HUES6 (cell line): ENCODE measurements at regions not wholly inside any gene's neighbourhood (a gene's known extent, or its start where the extent isn't known, plus 50 kb on each side); places are given as distances from the start of the nearest gene placed in this dataset.
A peak's percentile ranks its signal among the peaks of the same experiment; 100 is the strongest.

Source experiments
- H3K27ac ChIP-seq: 2 replicates; pipeline ENCODE4 v1.7.0; 2013; ENCODE audit warnings: low read depth, mild to moderate bottlenecking, low read length, inconsistent platforms
- H3K27me3 ChIP-seq: 2 replicates; pipeline ENCODE4 v1.6.1; 2013; ENCODE audit warnings: low read length; ENCODE audit not compliant: control insufficient read depth, insufficient read depth
- H3K36me3 ChIP-seq: 2 replicates; pipeline ENCODE4 v1.6.1; 2013; ENCODE audit warnings: low read length; ENCODE audit not compliant: control insufficient read depth, insufficient read depth
- H3K4me1 ChIP-seq: 2 replicates; pipeline ENCODE4 v1.6.1; 2013; ENCODE audit warnings: low read length; ENCODE audit not compliant: control insufficient read depth, insufficient read depth
- H3K4me3 ChIP-seq: 2 replicates; pipeline ENCODE4 v1.5.1; 2013; ENCODE audit warnings: low read depth, low read length
- H3K9ac ChIP-seq: one replicate; pipeline ENCODE4 v1.6.1; 2013; ENCODE audit warnings: mild to moderate bottlenecking, low read length
- H3K9me3 ChIP-seq: 2 replicates; pipeline ENCODE4 v1.6.1; 2013; ENCODE audit warnings: low read depth, low read length; ENCODE audit not compliant: control insufficient read depth, insufficient read depth

- H3K9me3 ChIP-seq: no peaks in the 10 kb centered on the region
- no peak overlapping the region for H3K9ac ChIP-seq
- peaks cover 22% of the 10 kb centered on the region for H3K4me1 ChIP-seq
- no peaks in the 10 kb centered on the region for H3K36me3 ChIP-seq
- no peaks in the 10 kb centered on the region for H3K27me3 ChIP-seq
- no peak overlapping the region for H3K27ac ChIP-seq
- no peak overlapping the region for H3K4me3 ChIP-seq
Observed at GRCh38 chr6:125354649-125355048, 52.9 kb upstream of the HDDC2 start.

DNA sequence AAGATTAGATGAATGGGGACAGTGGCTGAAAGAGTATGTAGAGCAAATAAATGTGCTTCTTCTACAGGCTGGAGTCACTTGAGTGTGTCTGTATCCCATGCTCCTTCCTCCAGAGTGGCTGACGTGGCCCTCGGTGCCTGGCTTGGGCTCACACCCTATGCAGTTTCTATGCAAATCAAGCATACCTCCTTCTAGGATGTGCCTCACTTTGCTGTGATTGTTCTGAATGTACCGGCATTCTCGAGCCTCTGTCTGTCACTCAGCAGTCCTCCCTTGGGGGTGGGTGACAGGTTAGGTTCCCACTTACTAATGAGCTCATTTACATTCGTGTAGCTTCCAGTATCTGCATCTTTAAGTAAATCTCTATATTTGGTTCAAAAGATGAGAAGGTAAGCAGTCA lies 55.1 kb upstream of the HDDC2 start:
- Histone ChIP-seq H3K4me3 (no peak overlapping the region), H3K9me3 (no peaks in the 10 kb centered on the region), H3K36me3 (no peaks in the 10 kb centered on the region), H3K9ac (no peak overlapping the region), H3K27ac (no peak overlapping the region), H3K4me1 (peaks cover 29% of the 10 kb centered on the region), H3K27me3 (peaks cover 2% of the 10 kb centered on the region; the same call in 1 of the 2 replicates)

DNA sequence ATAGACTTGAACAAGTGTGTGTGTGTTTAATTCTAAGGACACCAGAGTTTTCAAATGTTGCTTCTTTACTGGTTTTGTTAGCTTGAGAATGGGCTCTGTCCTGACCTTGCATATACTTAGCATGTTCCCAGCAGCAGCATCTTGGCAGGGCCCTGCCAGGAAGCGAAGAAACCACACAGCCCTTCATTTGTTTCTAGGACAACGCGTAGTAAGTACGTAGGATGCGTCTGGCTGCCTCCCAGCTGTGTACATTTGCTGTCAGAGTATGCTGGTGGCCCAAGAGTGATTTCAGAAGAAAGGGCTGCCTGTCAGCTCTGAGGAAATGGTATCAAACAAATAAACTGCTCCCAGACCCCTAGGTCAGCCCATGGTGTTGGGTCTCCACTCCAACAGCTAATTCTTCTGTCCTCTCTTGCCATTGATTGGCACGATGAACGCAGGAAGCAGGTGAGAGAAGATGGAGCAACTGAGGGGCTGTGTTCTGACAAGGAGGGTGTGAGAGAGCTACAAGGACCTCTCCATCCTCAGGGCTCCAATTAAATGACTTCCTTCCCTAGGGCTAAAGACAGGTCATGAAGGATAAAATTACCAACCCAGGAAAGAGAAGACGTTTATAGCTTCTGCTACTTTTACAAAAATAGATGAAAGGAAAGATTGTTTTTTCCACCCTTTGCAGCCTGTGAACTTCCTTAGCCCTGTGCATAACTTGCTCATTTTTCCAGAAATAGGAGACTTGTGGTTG lies 55.9 kb upstream of the HDDC2 start:
- H3K4me3 ChIP-seq: no peak overlapping the region
- H3K27ac ChIP-seq: no peak overlapping the region
- peaks cover 10% of the 10 kb centered on the region; the same call in 1 of the 2 replicates for H3K27me3 ChIP-seq
- no peaks in the 10 kb centered on the region for H3K36me3 ChIP-seq
- no peaks in the 10 kb centered on the region for H3K9me3 ChIP-seq
- no peak overlapping the region for H3K9ac ChIP-seq
- H3K4me1 ChIP-seq: peaks cover 37% of the 10 kb centered on the region

DNA sequence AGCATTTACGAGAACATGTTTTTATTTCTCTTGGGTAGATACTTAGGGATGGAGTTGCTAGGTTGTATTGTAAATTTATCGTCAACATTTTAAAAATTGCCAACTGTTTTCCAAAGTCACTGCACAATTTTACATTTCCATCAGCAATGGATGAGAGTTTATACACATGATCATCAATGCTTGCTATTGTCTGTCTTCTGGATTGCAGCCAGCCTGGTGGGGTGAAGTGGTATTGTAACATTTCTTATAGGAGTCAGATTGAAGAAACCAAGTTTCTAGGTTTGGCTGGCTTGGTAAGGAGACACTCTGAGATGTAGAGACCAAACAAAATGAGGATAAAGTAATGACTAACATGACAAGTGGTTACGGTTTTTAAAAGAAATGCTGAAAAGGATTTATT lies 57.1 kb upstream of the HDDC2 start:
- H3K9me3 ChIP-seq: no peaks in the 10 kb centered on the region
- H3K36me3 ChIP-seq: no peaks in the 10 kb centered on the region
- no peak overlapping the region for H3K4me3 ChIP-seq
- no peak overlapping the region for H3K27ac ChIP-seq
- H3K4me1 ChIP-seq: peaks cover 42% of the 10 kb centered on the region
- no peak overlapping the region for H3K9ac ChIP-seq
- peaks cover 12% of the 10 kb centered on the region; the same call in 1 of the 2 replicates for H3K27me3 ChIP-seq

- no peak overlapping the region for H3K27ac ChIP-seq
- no peaks in the 10 kb centered on the region for H3K9me3 ChIP-seq
- no peak overlapping the region for H3K4me3 ChIP-seq
- no peak overlapping the region for H3K9ac ChIP-seq
- H3K4me1 ChIP-seq: peaks cover 30% of the 10 kb centered on the region
- peaks cover 24% of the 10 kb centered on the region; the same call in 1 of the 2 replicates for H3K27me3 ChIP-seq
- H3K36me3 ChIP-seq: no peaks in the 10 kb centered on the region
Observed at GRCh38 chr6:125361868-125362267, 60.1 kb upstream of the HDDC2 start.

GRCh38 chr6:125363039-125363823 lies 61.5 kb upstream of the HDDC2 start:
- H3K4me1 ChIP-seq: peaks cover 24% of the 10 kb centered on the region
- H3K4me3 ChIP-seq: peak overlapping the region; percentile 66
- H3K9ac ChIP-seq: peak overlapping the region; percentile 89
- H3K27ac ChIP-seq: peak overlapping the region; percentile 36; the same call in 1 of the 2 replicates
- H3K36me3 ChIP-seq: no peaks in the 10 kb centered on the region
- H3K9me3 ChIP-seq: no peaks in the 10 kb centered on the region
- H3K27me3 ChIP-seq: peaks cover 24% of the 10 kb centered on the region; the same call in 1 of the 2 replicates

- Histone ChIP-seq H3K4me1 (peaks cover 24% of the 10 kb centered on the region), H3K27me3 (peaks cover 24% of the 10 kb centered on the region; the same call in 1 of the 2 replicates), H3K36me3 (no peaks in the 10 kb centered on the region), H3K4me3 (peak overlapping the region; percentile 66), H3K27ac (peak overlapping the region; percentile 36; the same call in 1 of the 2 replicates), H3K9me3 (no peaks in the 10 kb centered on the region), H3K9ac (peak overlapping the region; percentile 89)
Observed at GRCh38 chr6:125363824-125364165, 62.0 kb upstream of the HDDC2 start.

DNA sequence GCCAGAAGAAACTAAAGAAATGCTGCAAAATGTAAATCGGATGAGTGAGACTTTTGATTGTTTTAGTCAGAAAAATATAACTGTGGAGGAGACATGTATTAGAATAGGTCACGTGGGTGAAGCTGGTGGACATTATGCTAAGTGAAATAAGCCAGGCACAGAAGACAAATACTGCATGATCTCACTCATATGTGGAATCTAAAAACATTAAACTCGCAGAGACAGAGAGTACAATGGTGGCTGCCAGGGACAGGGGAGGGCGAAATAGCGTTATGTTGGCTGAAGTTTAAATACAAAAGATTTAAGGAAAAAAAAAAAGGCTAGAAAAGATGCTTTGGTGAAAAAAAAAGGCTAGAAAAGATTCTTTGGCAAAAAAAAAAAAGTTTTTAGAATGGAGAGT lies 63.5 kb upstream of the HDDC2 start:
- H3K4me1 ChIP-seq: peaks cover 24% of the 10 kb centered on the region
- H3K27ac ChIP-seq: no peak overlapping the region
- H3K9me3 ChIP-seq: no peaks in the 10 kb centered on the region
- peaks cover 24% of the 10 kb centered on the region; the same call in 1 of the 2 replicates for H3K27me3 ChIP-seq
- no peak overlapping the region for H3K9ac ChIP-seq
- no peaks in the 10 kb centered on the region for H3K36me3 ChIP-seq
- H3K4me3 ChIP-seq: no peak overlapping the region

DNA sequence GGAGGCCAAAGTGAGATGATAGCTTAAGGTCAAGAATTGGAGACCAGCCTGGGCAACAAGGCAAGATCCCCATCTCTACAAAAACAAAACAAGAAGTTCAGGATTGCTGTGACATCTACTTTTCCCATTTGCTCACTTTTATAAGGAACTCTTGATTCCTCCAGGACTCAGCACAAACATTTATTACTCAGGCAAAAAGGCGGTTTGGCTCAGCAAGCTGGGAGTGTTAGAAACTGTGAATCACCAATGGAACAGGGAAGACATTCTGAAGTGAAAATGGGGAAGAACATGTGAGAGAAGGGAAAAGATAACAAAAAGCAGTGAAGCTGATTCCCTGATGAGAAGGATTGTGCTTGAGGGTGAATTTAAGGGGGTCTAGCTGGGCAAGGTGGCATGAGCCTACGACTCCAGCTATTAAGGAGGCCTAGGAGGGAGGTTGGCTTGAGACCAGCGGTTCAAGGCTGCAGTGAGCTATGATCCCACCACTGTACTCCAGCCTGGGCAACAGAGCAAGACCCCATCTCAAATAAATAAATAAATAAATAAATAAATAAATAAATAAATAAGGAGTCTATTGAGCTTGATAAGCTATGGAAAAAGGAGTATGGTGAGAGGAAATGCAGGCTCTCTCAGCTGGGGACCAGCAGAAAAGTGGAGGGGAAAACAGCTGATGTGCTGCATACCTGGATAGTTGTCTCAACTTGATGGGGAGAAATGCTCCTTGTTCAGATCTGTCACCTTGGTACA lies 65.4 kb upstream of the HDDC2 start:
- Histone ChIP-seq H3K9ac (no peak overlapping the region), H3K9me3 (no peaks in the 10 kb centered on the region), H3K27ac (no peak overlapping the region), H3K4me3 (no peak overlapping the region), H3K27me3 (peaks cover 19% of the 10 kb centered on the region; the same call in 1 of the 2 replicates), H3K36me3 (no peaks in the 10 kb centered on the region), H3K4me1 (peaks cover 14% of the 10 kb centered on the region)

- H3K27me3 ChIP-seq: 0 out of 2 replicates have a peak, but pooled peaks cover 3% of the 10 kb centered on the region
- no peaks in the 10 kb centered on the region for H3K4me1 ChIP-seq
- H3K27ac ChIP-seq: no peak overlapping the region
Observed at GRCh38 chr6:125370343-125370742, 68.6 kb upstream of the HDDC2 start.

More at GRCh38 chr6:125370343-125370742, 68.6 kb upstream of the HDDC2 start:
- Histone ChIP-seq H3K36me3 (no peaks in the 10 kb centered on the region), H3K9ac (no peak overlapping the region), H3K4me3 (no peak overlapping the region), H3K9me3 (no peaks in the 10 kb centered on the region)
